ENCODE measurements at regions not wholly inside any gene's neighbourhood (a gene's known extent, or its start where the extent isn't known, plus 50 kb on each side); places are given as distances from the start of the nearest gene placed in this dataset.

GRCh38 chr3:35044190-35044589, 595.1 kb upstream of the ARPP21 start:
- H3K9ac ChIP-seq (ENCODE audit: low read length), result no peak overlapping the region
- Mint-ChIP-seq H3K9me3 (ENCODE audit: insufficient read depth) (no peaks in the 10 kb centered on the region), H3K4me3 (no peak overlapping the region), H3K4me1 (no peaks in the 10 kb centered on the region), H3K27me3 (no peaks in the 10 kb centered on the region), H3K27ac (no peak overlapping the region)
- H3K27ac ChIP-seq (ENCODE audit: low read length in 2 of 2), result no peak overlapping the region
- CTCF ChIA-PET, result no interaction called here
- WGBS (ENCODE audit: insufficient coverage), result 78% methylated on average over 1 of the region's 1 CpG
- H3K4me2 ChIP-seq (replicated peaks; ENCODE audit: low read depth, low read length, poor library complexity, severe bottlenecking), result no peak overlapping the region
- DNase-seq (no peak), ATAC-seq (ENCODE audit: low read depth) (no peak)
- no peaks in the 10 kb centered on the region for H3K9me3 ChIP-seq (ENCODE audit: control extremely low read depth in 1 of 3, control insufficient read depth in 2 of 3, insufficient read depth in 1 of 3, low read length in 2 of 3)
- H4K20me1 ChIP-seq (ENCODE audit: control insufficient read depth, insufficient read depth, low read length, poor library complexity, severe bottlenecking), result no peaks in the 10 kb centered on the region
- H3K79me2 ChIP-seq (ENCODE audit: control insufficient read depth, insufficient read depth, low read length), result no peaks in the 10 kb centered on the region
- no peak overlapping the region for H3K4me3 ChIP-seq (ENCODE audit: control extremely low read depth in 1 of 5, extremely low read depth in 1 of 5, insufficient read depth in 1 of 5, low read depth in 2 of 5, low read length in 4 of 5)
- H3K36me3 ChIP-seq (replicated peaks in 1 of 2; ENCODE audit: control extremely low read depth in 1 of 2, control insufficient read depth in 1 of 2, extremely low read depth in 1 of 2, insufficient read depth in 2 of 2, low read length in 1 of 2), result no peaks in the 10 kb centered on the region
- POLR2A ChIA-PET, result no interaction called here
- H3K27me3 ChIP-seq (replicated peaks in 1 of 4; ENCODE audit: control extremely low read depth in 1 of 4, control insufficient read depth in 3 of 4, insufficient read depth in 4 of 4, low read length in 3 of 4), result no peaks in the 10 kb centered on the region
- intact Hi-C loops (cut with micrococcal nuclease), result no loop called here
- no peaks in the 10 kb centered on the region for H3K4me1 ChIP-seq (ENCODE audit: control insufficient read depth in 2 of 2, insufficient read depth in 2 of 2, low read length in 2 of 2)
- no peak overlapping the region for H2AFZ ChIP-seq (ENCODE audit: insufficient read depth, low read depth, low read length, poor library complexity, severe bottlenecking)
- no peak for TF ChIP-seq CTCF (IDR thresholded peaks at IDR 0.05)
- TF ChIP-seq EZH2 (IDR thresholded peaks at IDR 0.05; ENCODE audit: borderline replicate concordance, insufficient read depth, low read depth, low read length, poor library complexity, severe bottlenecking), result no peak

DNA sequence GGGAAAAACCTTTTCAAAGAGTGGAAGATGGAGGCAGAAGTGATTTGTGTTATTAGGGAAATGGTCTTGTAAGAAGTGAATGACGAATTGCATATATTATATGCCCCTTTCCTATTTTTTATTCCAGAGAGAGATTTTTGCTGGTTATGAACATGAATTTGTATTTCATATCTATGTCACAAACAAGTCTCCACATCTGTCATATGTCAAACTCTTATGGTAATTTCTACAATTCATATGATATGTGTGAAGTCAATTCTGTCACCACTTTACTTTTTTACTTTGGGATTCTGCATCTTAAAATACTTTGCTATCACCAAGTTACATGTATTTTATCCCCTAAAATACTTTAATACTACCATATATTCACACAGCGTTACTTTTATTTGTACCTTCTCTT, 594.2 kb upstream of the ARPP21 start:
- no peak for DNase-seq
- 100% methylated on average over 1 of the region's 2 CpGs for WGBS (ENCODE audit: insufficient coverage)
- H3K4me1 Mint-ChIP-seq, result no peaks in the 10 kb centered on the region
- H3K27me3 ChIP-seq (replicated peaks in 1 of 4; ENCODE audit: control extremely low read depth in 1 of 4, control insufficient read depth in 3 of 4, insufficient read depth in 4 of 4, low read length in 3 of 4), result no peaks in the 10 kb centered on the region
- ChIA-PET POLR2A (no interaction called here), CTCF (no interaction called here)
- no peak overlapping the region for H3K4me3 Mint-ChIP-seq
- H3K4me1 ChIP-seq (ENCODE audit: control insufficient read depth in 2 of 2, insufficient read depth in 2 of 2, low read length in 2 of 2), result no peaks in the 10 kb centered on the region
- H3K9me3 ChIP-seq (ENCODE audit: control extremely low read depth in 1 of 3, control insufficient read depth in 2 of 3, insufficient read depth in 1 of 3, low read length in 2 of 3), result no peaks in the 10 kb centered on the region
- H4K20me1 ChIP-seq (ENCODE audit: control insufficient read depth, insufficient read depth, low read length, poor library complexity, severe bottlenecking), result no peaks in the 10 kb centered on the region
- H3K4me3 ChIP-seq (ENCODE audit: control extremely low read depth in 1 of 5, extremely low read depth in 1 of 5, insufficient read depth in 1 of 5, low read depth in 2 of 5, low read length in 4 of 5), result no peak overlapping the region
- H3K79me2 ChIP-seq (ENCODE audit: control insufficient read depth, insufficient read depth, low read length), result no peaks in the 10 kb centered on the region
- no peaks in the 10 kb centered on the region for H3K9me3 Mint-ChIP-seq (ENCODE audit: insufficient read depth)
- H3K4me2 ChIP-seq (replicated peaks; ENCODE audit: low read depth, low read length, poor library complexity, severe bottlenecking), result no peak overlapping the region
- no peaks in the 10 kb centered on the region for H3K27me3 Mint-ChIP-seq
- intact Hi-C loops (cut with micrococcal nuclease), result no loop called here
- TF ChIP-seq CTCF (IDR thresholded peaks at IDR 0.05), result no peak
- no peak for TF ChIP-seq EZH2 (IDR thresholded peaks at IDR 0.05; ENCODE audit: borderline replicate concordance, insufficient read depth, low read depth, low read length, poor library complexity, severe bottlenecking)
- no peaks in the 10 kb centered on the region for H3K36me3 ChIP-seq (replicated peaks in 1 of 2; ENCODE audit: control extremely low read depth in 1 of 2, control insufficient read depth in 1 of 2, extremely low read depth in 1 of 2, insufficient read depth in 2 of 2, low read length in 1 of 2)
- no peak for ATAC-seq (ENCODE audit: low read depth)
- no peak overlapping the region for H3K9ac ChIP-seq (ENCODE audit: low read length)
- no peak overlapping the region for H3K27ac Mint-ChIP-seq
- no peak overlapping the region for H2AFZ ChIP-seq (ENCODE audit: insufficient read depth, low read depth, low read length, poor library complexity, severe bottlenecking)
- H3K27ac ChIP-seq (ENCODE audit: low read length in 2 of 2), result no peak overlapping the region
